ENCODE measurements at regions not wholly inside any gene's neighbourhood (a gene's known extent, or its start where the extent isn't known, plus 50 kb on each side); places are given as distances from the start of the nearest gene placed in this dataset.
"Not testable (repeated sequence)": the region's sequence is repeated elsewhere in the genome, so short reads cannot be mapped to it uniquely, and the experiment has no call there.

- DNase-seq (ENCODE audit: low spot score) = no peak
Measured at GRCh38 chr5:108531367-108532128, 149.7 kb upstream of the FBXL17 start.

DNA sequence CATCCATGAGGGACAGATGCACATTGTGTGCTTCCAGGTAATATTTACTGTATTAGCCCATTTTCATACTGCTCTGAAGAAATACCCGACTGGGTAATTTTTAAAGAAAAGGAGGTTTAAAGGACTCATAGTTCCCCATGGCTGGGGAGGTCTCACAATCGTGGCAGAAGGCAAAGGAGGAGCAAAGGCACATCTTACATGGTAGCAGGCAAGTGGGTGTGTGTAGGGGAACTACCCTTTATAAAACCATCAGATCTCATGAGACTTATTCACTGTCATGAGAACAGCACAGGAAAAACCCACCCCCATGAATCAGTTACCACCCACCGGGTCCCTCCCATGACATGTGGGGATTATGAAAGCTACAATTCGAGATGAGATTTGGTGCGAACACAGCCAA is 148.8 kb upstream of the FBXL17 start:
- no peak for DNase-seq (ENCODE audit: low spot score)

GRCh38 chr5:108529381-108529780 is 147.5 kb upstream of the FBXL17 start:
- DNase-seq (ENCODE audit: low spot score) = no peak

DNA sequence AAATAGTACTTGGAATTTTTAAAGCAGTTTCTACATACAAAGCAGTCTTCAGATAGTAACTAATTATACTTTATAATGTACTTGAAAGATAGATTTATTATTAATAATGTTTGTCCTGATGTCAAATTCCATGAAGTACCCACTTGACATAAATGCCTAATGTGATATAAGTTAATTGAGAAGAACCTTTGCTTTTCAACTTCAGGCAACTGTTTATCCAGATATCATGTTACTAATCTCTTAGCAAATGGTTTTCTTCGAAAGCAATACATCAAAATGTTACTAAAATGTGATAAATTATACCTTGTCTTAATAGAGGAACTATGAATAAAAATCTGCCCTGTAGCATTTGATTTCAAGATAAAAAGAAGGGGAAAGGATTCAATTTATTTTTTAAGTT is 146.8 kb upstream of the FBXL17 start:
- DNase-seq (ENCODE audit: low spot score) = no peak

DNA sequence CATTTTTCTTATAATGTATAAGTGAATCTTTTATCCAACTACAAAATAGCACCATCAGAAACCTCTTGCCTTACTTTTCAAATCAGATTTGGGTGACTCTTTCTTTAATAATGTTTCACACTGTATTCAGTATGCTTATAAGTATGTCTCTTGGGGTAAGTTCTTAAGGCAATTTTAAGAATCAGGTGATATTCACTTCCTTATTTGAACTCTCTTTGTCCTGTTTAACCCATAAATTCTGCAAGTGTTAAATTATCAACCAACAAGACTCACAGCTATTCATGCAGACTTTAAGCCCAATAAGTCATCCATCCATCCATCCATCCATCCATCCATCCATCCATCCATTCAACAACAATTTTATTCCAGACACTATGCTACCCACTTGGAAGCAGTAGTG is 142.7 kb upstream of the FBXL17 start:
- no peak for DNase-seq (ENCODE audit: low spot score)

DNA sequence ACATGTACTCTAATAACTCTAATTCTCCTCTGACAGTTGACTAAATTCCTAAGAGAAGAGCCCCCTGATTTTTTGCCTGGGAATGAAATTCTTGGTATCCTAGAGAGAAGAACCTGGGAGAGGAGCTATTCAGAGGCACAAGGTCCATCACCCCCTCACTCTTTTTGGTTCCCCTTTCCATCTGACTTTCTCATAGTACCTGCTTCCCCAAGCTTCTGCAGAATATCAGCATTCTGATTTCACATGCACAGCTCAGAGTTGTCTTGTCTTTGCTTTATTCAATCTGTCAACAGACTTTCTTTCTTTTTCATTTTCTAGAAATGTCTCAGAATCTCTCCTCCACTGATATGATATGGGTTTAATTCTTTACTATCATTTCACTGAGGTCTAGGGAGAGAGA is 141.5 kb upstream of the FBXL17 start:
- DNase-seq (ENCODE audit: low spot score) = no peak

DNA sequence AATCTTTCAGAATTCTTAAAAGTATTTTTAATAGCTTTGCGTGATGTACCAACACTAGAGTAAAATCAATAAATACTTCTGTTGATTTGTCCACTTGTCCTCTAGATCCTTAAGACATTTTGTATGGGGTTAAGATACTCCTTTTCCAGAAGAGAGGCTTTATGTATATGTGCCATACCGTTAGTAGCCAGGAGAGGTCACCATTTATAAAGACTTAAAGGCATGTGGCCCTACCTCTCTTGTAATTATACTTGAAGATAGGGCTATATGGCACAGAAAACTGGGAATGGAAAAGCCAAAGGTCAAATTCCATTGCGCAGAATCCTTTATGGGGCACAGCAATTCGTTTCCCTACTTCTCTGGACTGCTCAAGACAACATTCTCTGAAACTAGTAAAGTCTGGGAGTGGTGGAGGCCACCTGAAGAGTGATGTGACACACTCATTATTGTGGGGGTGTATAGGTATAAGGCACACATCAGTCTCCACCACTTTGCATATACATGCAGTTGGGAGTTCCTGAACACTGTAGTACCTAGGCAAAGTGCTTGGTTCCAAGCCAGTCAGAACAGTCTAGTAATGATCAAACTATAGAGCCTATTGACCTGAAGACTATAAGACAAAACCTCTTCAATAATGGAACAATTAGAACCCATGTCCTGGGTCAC is 140.1 kb upstream of the FBXL17 start:
- DNase-seq (ENCODE audit: low spot score) = peak; percentile 76

GRCh38 chr5:108521011-108521700 is 139.3 kb upstream of the FBXL17 start:
- no peak for DNase-seq (ENCODE audit: low spot score)

GRCh38 chr5:108516785-108517184 is 134.9 kb upstream of the FBXL17 start:
- DNase-seq (ENCODE audit: low spot score) = no peak

DNA sequence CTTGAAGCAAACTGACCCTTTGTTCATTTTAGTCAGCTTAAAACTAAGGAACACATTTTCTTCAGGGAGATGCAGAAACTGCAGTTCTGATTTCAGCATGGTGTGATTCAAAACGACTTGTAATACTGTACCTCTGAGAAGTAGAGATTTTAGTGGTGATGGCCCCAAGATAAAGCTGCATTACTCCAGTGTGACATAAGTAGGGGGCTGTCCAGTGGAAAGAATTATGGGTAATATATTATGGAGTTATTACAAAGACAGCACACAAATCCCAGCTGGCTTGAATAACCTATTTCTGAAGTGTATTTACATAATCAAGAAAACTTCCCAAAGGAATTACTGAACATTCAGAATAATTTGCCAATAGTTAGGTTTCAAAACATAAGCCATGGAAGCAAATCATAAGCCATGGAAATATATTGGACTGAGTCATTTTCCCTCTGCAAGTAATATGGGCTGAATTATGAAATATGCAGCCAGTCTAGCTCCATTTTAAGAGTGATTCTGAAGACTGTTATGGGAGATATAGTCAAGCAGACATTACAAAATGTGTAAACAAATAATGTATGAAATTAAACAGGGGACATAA is 133.7 kb upstream of the FBXL17 start:
- no peak for DNase-seq (ENCODE audit: low spot score)

- DNase-seq (ENCODE audit: low spot score) = no peak
Measured at GRCh38 chr5:108508979-108509378, 127.1 kb upstream of the FBXL17 start.

DNA sequence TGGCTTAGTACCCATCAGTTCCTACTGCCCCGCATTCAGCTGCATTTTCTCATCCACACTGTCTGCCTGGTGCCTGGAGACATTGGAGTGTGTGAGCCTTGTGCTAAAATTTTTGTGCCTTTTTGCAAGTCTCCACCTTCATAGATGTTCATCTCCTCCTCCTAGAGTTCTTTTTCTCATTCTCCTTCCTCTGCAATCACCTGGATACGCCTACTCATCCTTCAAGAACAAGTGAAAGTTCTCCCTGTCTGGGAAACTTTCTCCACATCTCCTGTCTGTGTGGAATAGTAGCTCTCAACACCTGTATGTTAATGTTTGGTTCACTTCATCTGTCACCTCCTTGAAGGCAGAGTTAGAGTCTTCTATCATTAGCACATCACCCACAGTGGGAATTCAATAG is 125.7 kb upstream of the FBXL17 start:
- no peak for DNase-seq (ENCODE audit: low spot score)

- DNase-seq (ENCODE audit: low spot score) = no peak
Measured at GRCh38 chr5:108505608-108506007, 123.7 kb upstream of the FBXL17 start.

GRCh38 chr5:108504974-108505373 is 123.1 kb upstream of the FBXL17 start:
- DNase-seq (ENCODE audit: low spot score) = no peak

DNA sequence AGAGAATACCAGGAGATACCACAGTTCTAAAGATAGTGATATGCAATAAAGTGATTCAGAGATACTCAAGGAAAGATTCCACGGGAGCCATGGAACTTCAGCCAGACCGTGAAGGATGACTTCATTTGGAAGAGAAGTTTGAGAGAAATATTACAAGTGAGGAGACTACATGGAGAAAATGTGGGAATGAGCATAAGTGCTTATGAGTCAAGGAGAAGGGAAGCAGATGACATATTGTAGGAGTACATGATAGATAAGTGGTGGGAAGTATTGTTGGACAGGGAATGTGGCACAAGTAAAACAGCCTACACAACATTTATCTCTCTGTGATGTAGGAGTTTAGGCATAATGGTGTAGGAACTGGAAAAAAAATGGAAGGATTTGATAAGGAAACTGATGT is 122.1 kb upstream of the FBXL17 start:
- no peak for DNase-seq (ENCODE audit: low spot score)

- DNase-seq (ENCODE audit: low spot score) = not testable (repeated sequence)
Measured at GRCh38 chr5:108495615-108496014, 113.7 kb upstream of the FBXL17 start.

GRCh38 chr5:108487951-108488350 is 106.1 kb upstream of the FBXL17 start:
- no peak for DNase-seq (ENCODE audit: low spot score)

DNA sequence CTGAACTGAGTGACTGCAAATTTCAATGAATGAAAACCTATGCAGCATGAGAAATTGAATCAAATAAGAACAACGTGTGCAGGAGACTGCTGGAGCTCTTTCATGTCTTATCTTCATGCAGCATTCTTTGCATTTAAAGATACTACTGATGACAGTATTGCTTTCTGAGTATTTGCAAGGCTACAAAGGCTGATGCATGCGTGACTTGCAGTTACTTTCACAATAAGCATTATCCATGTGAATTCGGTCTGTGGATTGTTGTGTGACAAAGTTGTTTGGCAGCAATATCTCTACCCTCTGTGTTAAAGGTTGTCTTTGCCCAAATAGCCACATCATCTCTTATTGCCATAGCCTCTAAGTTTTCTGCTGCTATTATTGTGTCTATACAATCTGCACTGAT is 102.1 kb upstream of the FBXL17 start:
- no peak for DNase-seq (ENCODE audit: low spot score)

GRCh38 chr5:108481355-108481931 is 99.5 kb upstream of the FBXL17 start:
- DNase-seq (ENCODE audit: low spot score) = peak; percentile 39

GRCh38 chr5:108472237-108472636 is 90.3 kb upstream of the FBXL17 start:
- DNase-seq (ENCODE audit: low spot score) = no peak

- DNase-seq (ENCODE audit: low spot score) = no peak
Measured at GRCh38 chr5:108467563-108467962, 85.7 kb upstream of the FBXL17 start.

Measured in HT-29 (cell line).